SK-N-MC (cell line): ENCODE measurements at regions not wholly inside any gene's neighbourhood (a gene's known extent, or its start where the extent isn't known, plus 50 kb on each side); places are given as distances from the start of the nearest gene placed in this dataset.

Source experiments
- DNase-seq: peaks from one replicate; pipeline ENCODE4 v3.0.0-alpha.2; 2011; ENCODE audit warnings: low read depth, low spot score
- H3K27ac ChIP-seq: fragments of 200-600 bp; sonication (generic); 2 replicates; pipeline ENCODE4 v1.5.1; 2016; ENCODE audit warnings: mixed run types
- H3K36me3 ChIP-seq: fragments of 200-600 bp; sonication (generic); 2 replicates; pipeline ENCODE4 v1.6.1; 2017; ENCODE audit warnings: antibody characterized with exemption, low read length, mixed read lengths; ENCODE audit not compliant: insufficient read depth
- H3K4me3 ChIP-seq: fragments of 200-600 bp; sonication (generic); 2 replicates; pipeline ENCODE4 v1.5.1; 2016
- H3K9ac ChIP-seq: fragments of 200-600 bp; sonication (generic); 2 replicates; pipeline ENCODE4 v1.8.0; 2017; ENCODE audit warnings: mixed run types, mixed read lengths; ENCODE audit not compliant: insufficient read length
- H3K9me3 ChIP-seq: fragments of 200-600 bp; sonication (generic); 2 replicates; pipeline ENCODE4 v1.6.1; 2017; ENCODE audit warnings: low read depth, mild to moderate bottlenecking, antibody characterized with exemption, low read length, moderate library complexity, mixed read lengths
- EZH2 ChIP-seq: fragments of 200-600 bp; sonication (generic); IDR thresholded peaks from one replicate; pipeline ENCODE4 v1.6.1; 2017; ENCODE audit warnings: antibody characterized with exemption
- FOXP2 ChIP-seq: optimal IDR thresholded peaks from 2 replicates; pipeline ENCODE3; 2011; ENCODE audit warnings: mild to moderate bottlenecking, moderate library complexity; ENCODE audit not compliant: insufficient read depth; ENCODE audit errors: extremely low read length, control extremely low read depth
- POLR2AphosphoS5 ChIP-seq: IDR thresholded peaks from 2 replicates; pipeline ENCODE4 v1.6.1; 2012; ENCODE audit warnings: mild to moderate bottlenecking, low read depth, low read length, borderline replicate concordance

DNA sequence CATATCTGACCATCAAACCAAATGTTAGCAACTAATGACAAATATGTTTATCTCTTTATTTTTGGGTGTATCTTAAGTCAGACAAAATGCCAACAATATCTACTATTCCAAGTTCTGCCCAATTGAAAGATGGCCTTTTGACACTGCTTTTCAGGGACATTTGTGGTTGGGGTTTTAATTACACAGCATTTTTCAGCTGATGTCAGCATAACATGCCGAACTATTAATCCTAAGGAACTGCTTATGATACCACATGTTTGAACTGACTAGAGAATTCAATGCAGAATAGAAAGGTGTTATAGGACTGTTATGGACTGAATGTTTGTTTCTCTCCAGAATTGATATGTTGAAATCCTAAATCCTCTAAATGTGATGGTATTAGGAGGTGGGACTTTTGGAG, 445.1 kb downstream of the TMA16 start:
- H3K4me3 ChIP-seq, result no peak overlapping the region
- H3K36me3 ChIP-seq, result no peaks in the 10 kb centered on the region
- H3K27ac ChIP-seq, result no peak overlapping the region
- no peak overlapping the region for H3K9ac ChIP-seq
- 0 out of 2 replicates have a peak, but pooled peaks cover 3% of the 10 kb centered on the region for H3K9me3 ChIP-seq
- DNase-seq, result no peak
- TF ChIP-seq POLR2AphosphoS5 (no peak), EZH2 (no peak)

DNA sequence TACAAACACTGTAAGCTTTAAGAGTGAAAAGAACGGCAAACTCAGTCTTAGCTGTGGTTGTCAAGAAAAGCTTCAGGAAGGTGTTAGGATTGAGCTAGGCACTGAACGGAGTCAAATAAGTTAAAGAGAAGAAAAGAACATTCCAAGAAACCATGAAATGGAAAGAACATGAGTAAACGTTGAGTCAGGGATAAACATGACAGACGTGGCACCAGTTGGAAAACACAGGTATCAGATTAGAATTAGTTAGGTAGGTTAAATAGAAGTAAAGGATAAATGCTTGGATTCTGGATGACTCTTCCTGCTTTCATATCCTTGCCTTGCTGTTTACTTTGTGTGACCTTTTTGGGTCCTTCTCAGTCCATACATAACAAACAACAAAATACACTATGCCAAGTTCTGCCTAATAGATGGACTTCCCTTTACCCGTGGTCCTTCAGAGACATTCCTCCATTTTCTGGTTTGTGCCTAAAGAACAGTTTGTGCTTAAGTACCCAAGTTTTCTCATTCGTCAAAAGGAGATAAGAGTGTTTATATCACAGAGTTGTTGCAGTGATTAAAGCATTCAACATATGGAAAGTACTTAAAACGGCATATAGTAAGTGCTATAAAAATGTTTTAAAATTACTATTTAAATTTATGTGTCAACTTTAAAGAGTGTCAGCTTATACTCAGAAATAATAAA, 446.9 kb downstream of the TMA16 start:
- H3K9ac ChIP-seq, result no peak overlapping the region

DNA sequence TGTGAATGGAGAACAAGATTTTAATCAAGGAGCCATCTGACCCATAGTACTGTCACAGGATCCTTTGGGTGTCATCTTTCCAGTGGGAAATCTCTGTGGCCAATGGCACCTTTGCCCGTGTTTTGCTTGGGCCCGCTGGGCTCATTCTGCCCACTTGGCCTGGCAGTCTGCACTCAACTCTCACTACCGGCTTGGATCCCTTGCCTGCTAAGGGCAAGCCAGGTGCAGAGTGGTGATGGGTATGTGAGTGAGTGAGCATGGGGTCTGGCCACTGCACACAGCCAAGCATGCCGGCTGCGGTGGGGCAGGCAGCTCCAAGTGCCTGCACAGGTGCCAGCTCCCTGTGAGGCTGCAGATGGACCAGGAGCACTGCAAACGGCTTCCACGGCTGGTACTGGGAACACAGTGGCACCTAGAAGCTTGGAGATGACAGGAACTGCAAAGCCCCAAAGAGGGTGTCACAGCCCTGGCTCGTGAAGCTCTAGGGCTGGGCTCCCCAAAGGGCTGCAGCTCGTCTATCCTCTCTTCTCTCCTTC, 454.5 kb downstream of the TMA16 start:
- H3K4me3 ChIP-seq, result no peak overlapping the region
- no peaks in the 10 kb centered on the region for H3K36me3 ChIP-seq
- H3K9me3 ChIP-seq, result no peaks in the 10 kb centered on the region
- no peak overlapping the region for H3K27ac ChIP-seq
- H3K9ac ChIP-seq, result no peak overlapping the region
- no peak for DNase-seq
- TF ChIP-seq POLR2AphosphoS5, result no peak
- TF ChIP-seq FOXP2, result no peak
- TF ChIP-seq EZH2, result no peak

More for the DNA sequence above, 446.9 kb downstream of the TMA16 start:
- DNase-seq, result no peak
- 0 out of 2 replicates have a peak, but pooled peaks cover 3% of the 10 kb centered on the region for H3K9me3 ChIP-seq
- H3K4me3 ChIP-seq, result no peak overlapping the region
- H3K27ac ChIP-seq, result no peak overlapping the region
- no peaks in the 10 kb centered on the region for H3K36me3 ChIP-seq
- TF ChIP-seq EZH2 (no peak), FOXP2 (no peak), POLR2AphosphoS5 (no peak)

DNA sequence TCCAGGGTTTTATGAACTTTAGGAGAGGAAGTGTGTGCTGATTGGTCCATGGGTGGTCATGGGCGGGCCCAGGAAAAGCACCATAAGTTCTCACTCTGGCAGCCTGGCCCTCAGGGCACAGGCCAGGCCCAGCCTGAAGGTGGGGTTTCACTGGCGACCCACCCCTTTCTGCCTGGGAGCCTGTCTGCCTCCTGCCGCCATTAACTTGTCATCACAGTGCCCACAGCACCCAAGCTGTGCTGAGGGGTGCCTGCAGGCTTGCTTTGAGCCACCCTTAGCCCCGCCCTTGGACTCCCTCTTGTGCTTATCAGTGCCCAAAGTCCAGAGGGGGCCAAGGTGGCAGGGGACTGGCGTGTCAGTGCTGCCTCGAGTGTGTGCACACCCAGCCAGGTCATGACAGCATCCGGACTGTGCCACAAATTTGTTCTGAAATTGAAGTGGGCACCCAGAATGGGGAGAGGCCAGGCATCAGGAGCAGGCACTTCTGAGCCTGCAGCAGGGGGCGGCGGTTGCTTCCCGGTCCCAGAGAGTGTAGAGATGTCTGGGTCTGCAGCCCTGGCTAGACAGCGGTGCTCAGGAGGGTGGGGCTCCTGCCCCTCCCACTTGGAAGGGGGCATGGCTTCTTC, 455.6 kb downstream of the TMA16 start:
- H3K36me3 ChIP-seq, result no peaks in the 10 kb centered on the region
- H3K9me3 ChIP-seq, result no peaks in the 10 kb centered on the region
- TF ChIP-seq EZH2 (no peak), POLR2AphosphoS5 (no peak), FOXP2 (no peak)
- no peak overlapping the region for H3K27ac ChIP-seq
- DNase-seq, result no peak
- no peak overlapping the region for H3K4me3 ChIP-seq
- H3K9ac ChIP-seq, result no peak overlapping the region

DNA sequence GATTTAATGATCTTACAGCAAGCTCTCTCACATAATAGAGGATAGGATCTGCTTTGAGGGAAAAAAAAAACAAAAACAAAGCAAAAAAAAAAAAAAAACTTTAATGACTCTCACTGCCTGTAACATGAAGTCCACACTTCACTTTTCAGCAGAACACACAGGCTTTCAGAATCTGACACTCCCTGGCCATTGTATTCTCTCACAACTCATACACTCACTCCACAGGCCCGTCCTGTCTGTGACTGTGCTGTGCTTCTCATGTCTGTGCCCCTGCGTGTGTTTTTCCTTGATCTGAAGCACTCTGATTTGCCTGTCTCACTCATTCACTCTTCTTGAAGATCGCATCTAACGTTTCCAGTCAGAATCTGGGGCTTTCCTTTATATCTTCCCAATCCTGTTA, 460.8 kb downstream of the TMA16 start:
- no peak for DNase-seq
- no peak overlapping the region for H3K4me3 ChIP-seq
- no peaks in the 10 kb centered on the region for H3K9me3 ChIP-seq
- TF ChIP-seq POLR2AphosphoS5, result no peak
- TF ChIP-seq EZH2, result no peak
- TF ChIP-seq FOXP2, result no peak
- no peaks in the 10 kb centered on the region for H3K36me3 ChIP-seq
- H3K9ac ChIP-seq, result no peak overlapping the region
- no peak overlapping the region for H3K27ac ChIP-seq

DNA sequence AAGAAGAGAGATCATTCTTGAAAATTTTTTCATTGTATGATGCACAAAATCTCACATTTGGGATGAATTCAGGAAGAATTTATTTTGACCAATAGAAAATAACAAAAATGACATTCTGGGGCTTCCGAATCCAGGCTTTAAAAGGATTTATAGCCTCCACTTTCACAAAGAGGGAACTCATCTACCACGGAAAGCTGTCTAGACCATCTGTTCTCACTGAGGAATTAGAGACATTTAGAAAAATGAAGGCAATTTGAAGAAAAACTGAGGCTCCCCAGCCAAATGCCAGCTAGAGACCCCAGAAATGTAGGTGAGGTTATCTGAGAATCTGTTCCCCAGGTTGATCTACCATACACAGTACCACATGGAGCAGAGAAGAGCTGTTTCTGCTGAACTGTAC, 464.3 kb downstream of the TMA16 start:
- H3K27ac ChIP-seq, result no peak overlapping the region
- H3K9ac ChIP-seq, result no peak overlapping the region
- TF ChIP-seq POLR2AphosphoS5, result no peak
- TF ChIP-seq FOXP2, result no peak
- no peak for TF ChIP-seq EZH2

DNA sequence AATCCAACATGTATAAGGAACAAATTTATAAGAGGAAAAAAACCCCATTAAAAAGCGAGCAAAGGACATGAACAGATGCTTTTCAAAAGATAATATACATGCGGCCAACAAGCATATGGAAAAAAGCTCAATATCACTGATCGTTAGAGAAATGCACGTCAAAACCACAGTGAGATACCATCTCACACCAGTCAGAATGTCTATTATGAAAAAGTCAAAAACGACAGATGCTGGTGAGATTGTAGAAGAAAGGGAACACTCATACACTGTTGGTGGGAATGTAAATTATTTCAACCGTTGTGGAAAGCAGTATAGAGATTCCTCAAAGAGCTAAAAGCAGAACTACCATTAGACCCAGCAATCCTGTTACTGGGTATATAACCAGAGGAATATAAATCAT, 465.4 kb downstream of the TMA16 start:
- H3K4me3 ChIP-seq, result no peak overlapping the region
- no peak overlapping the region for H3K27ac ChIP-seq
- no peaks in the 10 kb centered on the region for H3K36me3 ChIP-seq
- H3K9me3 ChIP-seq, result no peaks in the 10 kb centered on the region
- TF ChIP-seq FOXP2 (no peak), POLR2AphosphoS5 (no peak), EZH2 (no peak)
- no peak overlapping the region for H3K9ac ChIP-seq
- no peak for DNase-seq

More for the DNA sequence above, 464.3 kb downstream of the TMA16 start:
- no peak for DNase-seq
- no peaks in the 10 kb centered on the region for H3K36me3 ChIP-seq
- H3K9me3 ChIP-seq, result no peaks in the 10 kb centered on the region
- H3K4me3 ChIP-seq, result no peak overlapping the region

DNA sequence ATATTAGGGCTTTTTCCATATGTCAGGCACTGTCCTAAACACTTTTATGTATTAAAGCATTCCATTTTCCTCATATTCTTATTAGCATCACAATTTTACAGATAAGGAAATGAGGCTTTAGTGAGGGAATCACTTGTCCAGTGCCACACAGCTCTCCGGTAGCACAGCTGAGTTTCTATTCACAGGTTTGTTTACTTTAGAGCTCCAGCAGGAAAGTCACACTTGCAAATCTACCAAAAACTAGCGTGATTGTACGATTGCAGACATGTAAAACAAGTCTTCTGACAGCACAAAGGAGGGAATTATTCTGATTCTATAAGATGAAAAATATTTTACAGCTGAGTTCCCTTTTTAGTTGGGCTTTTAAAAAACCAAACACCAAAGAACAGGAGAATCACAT, 472.1 kb downstream of the TMA16 start:
- Histone ChIP-seq H3K9me3 (no peaks in the 10 kb centered on the region), H3K9ac (no peak overlapping the region), H3K27ac (no peak overlapping the region), H3K4me3 (no peak overlapping the region), H3K36me3 (no peaks in the 10 kb centered on the region)
- no peak for DNase-seq
- TF ChIP-seq EZH2 (no peak), POLR2AphosphoS5 (no peak), FOXP2 (no peak)
